Neuron (in vitro differentiated cells): ENCODE measurements at regions not wholly inside any gene's neighbourhood (a gene's known extent, or its start where the extent isn't known, plus 50 kb on each side); places are given as distances from the start of the nearest gene placed in this dataset.
"Not testable (repeated sequence)": the region's sequence is repeated elsewhere in the genome, so short reads cannot be mapped to it uniquely, and the experiment has no call there.

Experiments used
- H2AFZ ChIP-seq: one replicate; pipeline ENCODE4 v1.6.1; 2013; ENCODE audit warnings: low read depth, mild to moderate bottlenecking, inconsistent platforms, low read length, moderate library complexity
- H3K27me3 ChIP-seq: one replicate; pipeline ENCODE4 v1.6.1; 2013; ENCODE audit warnings: low read length; ENCODE audit not compliant: insufficient read depth
- H3K36me3 ChIP-seq: one replicate; pipeline ENCODE4 v1.6.1; 2013; ENCODE audit warnings: low read length; ENCODE audit not compliant: insufficient read depth
- H3K4me1 ChIP-seq: one replicate; pipeline ENCODE4 v1.6.1; 2013; ENCODE audit warnings: low read length; ENCODE audit not compliant: insufficient read depth
- H3K4me3 ChIP-seq: 2 replicates; pipeline ENCODE4 v1.5.1; 2013; ENCODE audit warnings: mild to moderate bottlenecking, low read length, moderate library complexity
- H3K9me3 ChIP-seq: one replicate; pipeline ENCODE4 v1.6.1; 2013; ENCODE audit warnings: low read length

DNA sequence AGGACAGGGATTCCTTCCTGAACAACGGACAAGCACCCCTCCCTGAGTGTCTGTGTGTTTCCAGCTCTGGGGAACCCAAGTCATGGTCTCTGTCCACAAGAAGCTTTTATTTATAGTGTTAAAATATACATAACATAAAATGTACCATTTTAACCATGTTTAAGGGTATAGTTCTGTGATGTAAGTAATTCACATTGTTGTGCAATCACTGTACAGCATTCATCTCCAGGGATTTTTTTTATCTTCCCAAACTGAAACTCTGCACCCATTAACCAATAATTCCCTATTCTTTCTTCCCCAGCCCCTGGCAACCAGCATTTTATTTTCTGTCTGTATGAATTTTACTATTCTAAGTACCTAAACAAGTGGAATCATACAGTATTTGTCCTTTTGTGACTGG, 84.2 kb downstream of the FOXF2 start:
- Histone ChIP-seq H3K9me3 (no peaks in the 10 kb centered on the region), H2AFZ (no peak overlapping the region)

DNA sequence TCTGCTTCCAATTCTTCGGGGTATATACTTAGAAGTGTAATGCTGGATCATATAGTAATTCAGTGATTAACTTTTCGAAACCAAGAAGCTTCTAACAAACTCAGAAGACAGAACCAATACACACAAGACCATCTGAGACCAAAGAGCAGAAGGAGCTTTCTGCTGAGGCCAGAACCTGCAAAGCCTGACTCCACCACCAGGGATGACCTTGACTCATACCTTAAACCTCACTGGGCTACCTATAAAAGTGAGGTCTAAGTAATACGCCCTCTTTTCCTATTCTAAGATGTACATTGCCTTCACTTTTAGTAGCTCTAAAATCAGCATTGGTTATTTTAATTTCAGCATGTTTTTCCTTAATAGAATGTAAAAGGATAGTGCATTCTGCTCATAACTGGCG, 84.8 kb downstream of the FOXF2 start:
- Histone ChIP-seq H2AFZ (no peak overlapping the region), H3K4me3 (no peak overlapping the region), H3K36me3 (no peaks in the 10 kb centered on the region), H3K9me3 (no peaks in the 10 kb centered on the region), H3K4me1 (no peaks in the 10 kb centered on the region), H3K27me3 (no peaks in the 10 kb centered on the region)

More for the DNA sequence above, 84.2 kb downstream of the FOXF2 start:
- Histone ChIP-seq H3K4me1 (no peaks in the 10 kb centered on the region), H3K4me3 (no peak overlapping the region), H3K36me3 (no peaks in the 10 kb centered on the region), H3K27me3 (no peaks in the 10 kb centered on the region)

DNA sequence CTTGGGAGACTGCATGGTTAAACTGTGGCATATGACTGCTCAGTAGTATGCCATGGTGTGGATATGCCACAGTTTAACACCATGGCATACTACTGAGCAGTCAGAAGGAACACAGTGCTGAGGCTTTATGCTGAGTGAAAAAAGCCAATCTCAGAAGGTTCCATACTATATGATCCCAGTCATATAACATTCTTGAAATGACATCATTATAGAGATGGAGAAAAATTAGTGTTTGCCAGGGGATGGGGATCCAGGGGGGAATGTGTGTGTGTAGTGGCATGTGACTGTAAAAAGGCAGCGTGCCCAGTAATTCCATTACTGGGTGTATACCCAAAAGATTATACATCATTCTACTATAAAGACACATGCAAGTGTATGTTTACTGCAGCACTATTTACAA, 85.8 kb downstream of the FOXF2 start:
- Histone ChIP-seq H3K4me3 (no peak overlapping the region), H3K4me1 (no peaks in the 10 kb centered on the region)

DNA sequence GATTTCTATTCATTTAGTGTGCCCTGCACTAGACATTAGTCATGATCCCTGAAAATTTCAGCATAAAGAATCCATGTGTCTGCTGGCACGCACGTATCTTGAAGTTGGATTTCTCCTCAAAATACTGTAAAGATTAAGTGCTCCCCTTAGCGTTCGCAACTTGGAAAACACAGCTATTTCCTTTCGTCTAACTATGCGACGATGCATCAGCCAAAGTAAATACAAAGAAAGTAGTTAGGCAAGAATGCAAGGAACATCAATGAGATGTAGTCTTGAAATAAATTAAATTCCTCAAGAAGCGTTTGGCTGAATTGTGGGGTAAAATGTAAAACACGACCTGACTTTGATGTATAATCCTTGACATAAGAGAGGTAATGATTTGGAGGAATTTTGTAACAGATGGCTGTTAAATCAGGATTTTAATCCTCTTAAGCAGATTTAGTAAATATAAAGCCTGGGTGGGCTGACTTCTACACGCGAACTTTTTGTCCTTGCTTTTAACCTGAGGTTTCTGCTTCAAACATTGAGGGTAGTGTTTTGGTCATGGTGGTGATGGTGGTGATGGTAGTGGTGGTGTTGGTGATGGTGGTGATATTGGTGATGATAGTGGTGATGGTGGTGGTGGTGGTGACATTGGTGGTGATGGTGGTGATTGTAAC, 88.2 kb downstream of the FOXF2 start:
- no peak overlapping the region for H3K4me3 ChIP-seq
- H2AFZ ChIP-seq, result no peak overlapping the region
- no peaks in the 10 kb centered on the region for H3K36me3 ChIP-seq
- no peaks in the 10 kb centered on the region for H3K27me3 ChIP-seq
- H3K4me1 ChIP-seq, result peaks cover 2% of the 10 kb centered on the region
- no peaks in the 10 kb centered on the region for H3K9me3 ChIP-seq

More for the DNA sequence above, 85.8 kb downstream of the FOXF2 start:
- H3K36me3 ChIP-seq, result no peaks in the 10 kb centered on the region
- H2AFZ ChIP-seq, result no peak overlapping the region
- H3K27me3 ChIP-seq, result no peaks in the 10 kb centered on the region
- no peaks in the 10 kb centered on the region for H3K9me3 ChIP-seq

DNA sequence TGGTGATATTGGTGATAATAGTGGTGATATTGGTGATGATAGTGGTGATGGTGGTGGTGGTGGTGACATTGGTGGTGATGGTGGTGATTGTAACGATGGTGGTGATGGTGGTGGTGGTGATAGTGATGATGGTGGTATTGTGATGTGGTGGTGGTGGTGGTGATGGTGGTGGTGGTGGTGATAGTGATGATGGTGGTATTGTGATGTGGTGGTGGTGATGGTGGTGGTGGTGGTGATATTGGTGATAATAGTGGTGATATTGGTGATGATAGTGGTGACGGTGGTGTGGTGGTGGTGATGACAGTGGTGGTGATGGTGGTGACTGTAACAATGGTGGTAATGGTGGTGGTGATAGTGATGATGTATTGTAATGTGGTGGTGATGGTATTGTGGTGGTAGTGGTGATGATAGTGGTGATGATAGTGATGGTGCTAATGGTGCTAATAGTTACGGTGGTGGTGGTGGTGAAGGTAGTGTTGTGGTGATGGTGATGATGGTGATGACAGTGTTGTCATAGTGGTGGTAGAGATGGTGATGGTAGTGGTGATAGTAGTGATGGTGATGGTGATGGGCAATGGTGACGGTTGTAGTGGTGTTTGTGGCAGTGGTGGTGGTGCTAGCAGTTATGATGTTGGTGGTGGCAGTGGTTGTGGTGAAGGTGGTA, 88.9 kb downstream of the FOXF2 start:
- not testable (repeated sequence) for H3K36me3 ChIP-seq, H3K27me3 ChIP-seq, H3K4me3 ChIP-seq, H3K9me3 ChIP-seq, H2AFZ ChIP-seq, H3K4me1 ChIP-seq

DNA sequence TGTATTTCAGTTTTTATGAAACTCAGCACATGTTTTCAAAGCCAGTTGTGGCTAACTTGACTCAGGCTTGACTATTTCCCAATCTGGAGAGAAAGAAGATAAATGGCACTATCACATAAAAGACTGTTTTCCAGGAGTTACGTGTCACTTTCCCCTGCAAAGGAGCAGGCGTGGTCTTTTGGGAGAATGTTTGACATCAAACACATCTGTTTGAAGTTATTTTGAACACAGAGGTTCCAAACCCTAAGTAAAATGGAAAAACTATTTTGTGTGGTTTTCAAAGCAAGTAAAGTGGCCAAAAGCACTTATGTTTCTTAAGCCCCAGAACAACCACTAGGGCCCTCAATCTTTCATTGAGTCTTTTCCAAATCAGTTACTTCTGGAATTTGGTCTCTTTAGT, 89.7 kb downstream of the FOXF2 start:
- no peaks in the 10 kb centered on the region for H3K9me3 ChIP-seq
- no peak overlapping the region for H2AFZ ChIP-seq
- H3K27me3 ChIP-seq, result no peaks in the 10 kb centered on the region
- H3K4me1 ChIP-seq, result peaks cover 2% of the 10 kb centered on the region
- no peak overlapping the region for H3K4me3 ChIP-seq
- H3K36me3 ChIP-seq, result no peaks in the 10 kb centered on the region

DNA sequence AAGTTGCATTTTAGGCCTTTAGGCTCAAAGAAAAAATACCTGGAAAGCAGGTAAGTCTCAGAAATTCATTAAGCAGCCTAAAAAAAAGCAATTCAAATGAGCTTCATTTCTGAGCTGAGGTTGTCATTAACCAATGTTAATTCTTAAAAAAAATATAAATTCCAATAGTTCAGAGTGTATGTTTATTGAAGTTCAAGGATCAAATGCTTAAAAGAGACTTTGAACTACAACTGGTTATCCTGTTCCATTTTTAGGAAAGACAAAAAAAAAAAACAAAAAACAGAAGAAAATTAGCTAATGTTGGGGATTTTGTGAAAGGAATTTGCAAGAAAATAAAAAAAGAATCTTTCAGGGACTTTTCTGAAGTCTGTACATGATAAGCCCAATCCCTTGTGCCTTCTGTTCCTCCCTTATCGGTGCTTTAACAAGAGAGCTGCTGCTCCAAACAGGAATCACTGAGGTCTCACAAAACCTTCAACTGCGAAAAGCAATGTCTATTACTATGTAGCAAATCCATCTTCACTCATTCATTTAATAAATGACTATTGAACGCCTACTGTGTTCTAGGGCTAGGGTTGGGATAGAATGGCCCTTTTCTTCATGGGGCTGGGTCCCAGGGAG, 90.3 kb downstream of the FOXF2 start:
- Histone ChIP-seq H3K9me3 (no peaks in the 10 kb centered on the region), H2AFZ (no peak overlapping the region), H3K27me3 (no peaks in the 10 kb centered on the region), H3K36me3 (no peaks in the 10 kb centered on the region), H3K4me1 (peaks cover 2% of the 10 kb centered on the region), H3K4me3 (no peak overlapping the region)

DNA sequence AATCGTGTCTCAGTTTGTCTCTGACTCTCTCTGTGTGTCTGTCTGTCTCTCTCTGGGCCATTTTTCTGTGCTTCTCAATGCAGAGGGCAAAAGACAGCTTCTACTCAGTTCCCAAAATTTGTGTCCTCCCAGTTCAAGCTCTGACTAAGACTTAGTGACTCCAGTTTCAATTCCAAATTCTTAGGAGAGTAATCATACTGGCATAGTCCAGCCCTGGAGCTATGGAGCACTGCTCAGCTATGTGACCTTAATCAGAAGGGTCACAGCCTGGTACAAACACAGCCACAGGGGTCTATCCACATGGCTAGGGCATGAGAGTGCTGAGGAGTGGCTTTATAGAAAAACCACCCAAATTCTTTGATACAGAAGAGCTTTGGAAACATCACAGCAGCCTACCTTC, 91.9 kb downstream of the FOXF2 start:
- Histone ChIP-seq H3K36me3 (no peaks in the 10 kb centered on the region), H3K4me3 (no peak overlapping the region), H2AFZ (no peak overlapping the region), H3K27me3 (no peaks in the 10 kb centered on the region), H3K9me3 (no peaks in the 10 kb centered on the region), H3K4me1 (peaks cover 2% of the 10 kb centered on the region)

DNA sequence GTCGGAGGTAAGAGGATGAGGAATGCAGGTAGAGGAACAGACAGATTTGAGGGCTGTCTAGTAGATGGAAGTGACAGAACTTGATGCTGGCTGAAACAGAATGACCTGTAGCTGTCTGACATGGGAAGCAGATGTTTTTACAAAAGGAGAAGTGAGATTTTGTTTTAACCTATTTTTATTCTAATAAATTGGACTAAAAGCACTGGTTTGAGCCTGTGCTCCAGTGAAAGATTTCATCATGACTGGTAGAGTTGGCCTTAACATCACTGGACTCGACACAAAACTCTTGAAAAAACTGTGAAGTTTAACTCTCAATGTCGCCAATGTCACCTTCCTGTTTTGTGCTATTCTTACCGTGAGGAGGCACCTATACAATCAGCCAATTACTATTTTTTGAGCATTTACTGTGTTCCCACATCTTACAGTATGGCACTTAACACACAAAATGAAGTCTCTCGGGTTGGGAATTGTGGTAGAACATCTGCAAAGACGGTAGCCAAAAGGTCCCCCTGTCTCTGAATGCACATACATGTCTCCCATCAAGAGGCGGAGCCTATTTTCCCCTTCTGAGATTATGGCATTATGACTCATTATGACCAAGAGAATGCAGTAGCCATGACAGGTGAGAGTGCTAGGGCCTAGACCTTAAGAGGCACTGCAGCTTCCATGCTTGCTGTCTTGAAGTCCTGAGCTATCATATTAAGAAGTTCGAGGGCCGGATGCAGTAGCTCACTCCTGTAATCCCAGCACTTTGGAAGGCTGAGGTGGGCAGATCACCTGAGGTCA, 93.2 kb downstream of the FOXF2 start:
- Histone ChIP-seq H3K36me3 (no peaks in the 10 kb centered on the region), H3K9me3 (no peaks in the 10 kb centered on the region), H3K4me3 (no peak overlapping the region), H3K27me3 (no peaks in the 10 kb centered on the region), H3K4me1 (peaks cover 2% of the 10 kb centered on the region), H2AFZ (no peak overlapping the region)

DNA sequence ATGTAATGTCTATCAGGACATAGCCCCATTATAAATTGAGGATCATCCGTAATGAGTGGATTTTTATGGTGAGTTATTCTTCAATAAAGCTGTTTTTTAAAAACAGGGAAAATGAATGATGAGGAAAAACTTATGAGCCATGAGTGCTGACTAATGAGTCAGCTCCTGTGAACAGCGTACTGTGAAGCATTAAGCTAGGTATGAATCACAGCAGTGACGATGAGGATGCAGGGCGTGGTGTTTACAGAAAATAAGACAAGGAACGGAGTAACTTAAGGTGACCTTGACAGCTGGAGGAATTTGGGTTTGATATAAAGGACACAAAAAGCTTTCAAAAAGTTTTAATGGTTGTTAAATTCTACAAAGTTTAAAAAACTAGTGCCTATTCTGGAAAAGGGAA, 96.3 kb downstream of the FOXF2 start:
- Histone ChIP-seq H3K4me3 (no peak overlapping the region), H2AFZ (no peak overlapping the region)

DNA sequence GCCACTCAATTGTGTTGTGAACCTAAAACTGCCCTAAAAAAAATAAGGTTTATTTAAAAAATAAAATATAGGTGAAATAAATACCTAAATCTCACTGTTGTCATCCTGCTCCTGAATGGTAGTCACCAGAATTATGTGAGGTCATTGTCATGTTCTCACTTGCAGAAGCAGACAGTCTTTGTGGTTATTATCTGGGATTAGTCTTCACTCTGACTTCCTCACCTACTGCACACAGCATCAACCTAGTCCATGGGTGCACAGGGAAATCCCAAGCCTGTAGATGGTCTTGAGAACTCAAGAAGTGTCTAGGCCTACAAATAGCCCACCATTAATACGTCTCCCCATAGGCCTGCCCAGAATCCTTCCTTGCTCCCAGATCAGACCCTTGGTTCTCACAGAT, 97.0 kb downstream of the FOXF2 start:
- Histone ChIP-seq H2AFZ (no peak overlapping the region), H3K9me3 (no peaks in the 10 kb centered on the region), H3K4me3 (no peak overlapping the region), H3K36me3 (no peaks in the 10 kb centered on the region), H3K4me1 (peaks cover 2% of the 10 kb centered on the region), H3K27me3 (no peaks in the 10 kb centered on the region)

More for the DNA sequence above, 96.3 kb downstream of the FOXF2 start:
- H3K36me3 ChIP-seq, result no peaks in the 10 kb centered on the region
- H3K9me3 ChIP-seq, result no peaks in the 10 kb centered on the region
- no peaks in the 10 kb centered on the region for H3K27me3 ChIP-seq
- H3K4me1 ChIP-seq, result peaks cover 2% of the 10 kb centered on the region

DNA sequence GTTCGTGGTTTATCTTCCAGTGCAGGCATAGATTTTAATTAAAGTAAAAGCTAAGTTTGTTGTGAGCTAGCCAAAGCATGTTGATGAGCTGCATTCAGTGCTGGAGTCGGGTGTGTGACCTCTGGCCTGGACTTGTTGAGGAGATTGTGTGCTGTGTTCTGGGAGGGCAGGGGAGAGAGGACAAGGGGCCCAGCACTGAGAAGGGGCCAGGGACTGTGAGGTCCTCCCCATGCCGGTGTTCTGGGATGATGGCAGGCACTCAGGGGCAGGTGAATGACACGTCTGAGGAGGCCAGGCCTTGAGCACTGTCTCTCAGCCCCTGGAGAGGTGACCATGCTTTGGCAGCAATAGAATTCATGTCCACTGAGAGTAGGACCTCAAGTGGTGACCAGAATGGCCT, 97.9 kb downstream of the FOXF2 start:
- Histone ChIP-seq H3K4me3 (no peak overlapping the region), H3K36me3 (no peaks in the 10 kb centered on the region), H2AFZ (no peak overlapping the region), H3K9me3 (no peaks in the 10 kb centered on the region), H3K27me3 (no peaks in the 10 kb centered on the region), H3K4me1 (no peaks in the 10 kb centered on the region)

DNA sequence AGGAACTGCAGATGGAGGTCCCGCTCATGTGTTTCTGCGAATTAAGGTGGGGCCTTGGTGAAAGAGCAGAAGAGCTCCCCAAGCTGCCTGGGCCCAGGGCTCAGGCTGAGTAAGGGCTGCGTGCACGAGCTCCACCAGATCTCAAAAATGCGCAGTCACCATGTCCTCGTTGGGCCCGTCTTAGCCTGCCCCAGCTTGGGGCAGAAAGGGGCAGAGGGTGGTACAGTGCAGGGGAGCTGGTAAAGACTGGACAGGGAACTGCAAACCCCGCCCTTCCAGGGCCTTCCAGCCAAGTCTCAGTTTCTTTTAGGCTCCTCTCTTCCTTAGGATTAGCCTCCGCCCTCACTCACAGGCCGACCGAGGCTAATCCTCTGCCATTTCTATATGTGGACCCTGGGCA, 101.6 kb downstream of the FOXF2 start:
- H3K36me3 ChIP-seq, result no peaks in the 10 kb centered on the region
- no peaks in the 10 kb centered on the region for H3K9me3 ChIP-seq
- H3K4me3 ChIP-seq, result no peak overlapping the region
- no peak overlapping the region for H2AFZ ChIP-seq
- no peaks in the 10 kb centered on the region for H3K27me3 ChIP-seq
- no peaks in the 10 kb centered on the region for H3K4me1 ChIP-seq
